Ramos (cell line): ENCODE measurements at regions not wholly inside any gene's neighbourhood (a gene's known extent, or its start where the extent isn't known, plus 50 kb on each side); places are given as distances from the start of the nearest gene placed in this dataset.

ENCODE experiments used
- in situ Hi-C: fragments of 300-500 bp; cut with MboI; formaldehyde crosslinking; loops from one replicate; pipeline ENCODE4 v1.14.3; 2022; ENCODE audit warnings: low sequenced_read_pairs; ENCODE audit not compliant: unreplicated experiment

DNA sequence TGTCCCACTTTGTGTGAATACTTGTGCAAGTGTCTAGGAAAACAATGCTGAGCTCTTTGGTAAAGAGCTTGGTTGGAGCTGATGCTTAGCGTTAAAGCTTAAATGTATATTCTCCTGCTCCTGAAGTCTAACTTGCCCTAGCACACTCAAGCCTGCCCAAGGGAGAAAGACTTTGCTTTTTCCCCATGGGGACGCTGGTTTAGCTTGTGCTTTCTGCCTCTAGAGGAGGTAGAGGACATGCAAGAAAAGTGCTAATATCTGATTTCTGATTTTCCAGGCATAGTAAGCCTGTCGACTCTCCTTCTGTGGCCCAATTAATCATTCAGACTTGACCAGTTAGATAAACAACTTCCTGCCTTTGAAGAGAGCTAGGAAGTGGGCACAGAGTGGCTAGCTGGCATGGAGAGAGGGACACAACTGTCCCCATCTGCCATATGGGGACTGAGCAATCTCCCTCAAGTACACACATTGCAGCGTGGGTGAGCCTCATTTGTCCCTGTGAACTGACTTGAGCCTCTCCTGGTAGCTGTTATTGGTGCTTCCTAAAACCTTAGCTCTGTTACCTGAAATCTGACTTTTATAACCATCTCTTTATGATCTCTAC is 348.4 kb downstream of the BRINP1 start:
- in situ Hi-C loops: no loop called here

DNA sequence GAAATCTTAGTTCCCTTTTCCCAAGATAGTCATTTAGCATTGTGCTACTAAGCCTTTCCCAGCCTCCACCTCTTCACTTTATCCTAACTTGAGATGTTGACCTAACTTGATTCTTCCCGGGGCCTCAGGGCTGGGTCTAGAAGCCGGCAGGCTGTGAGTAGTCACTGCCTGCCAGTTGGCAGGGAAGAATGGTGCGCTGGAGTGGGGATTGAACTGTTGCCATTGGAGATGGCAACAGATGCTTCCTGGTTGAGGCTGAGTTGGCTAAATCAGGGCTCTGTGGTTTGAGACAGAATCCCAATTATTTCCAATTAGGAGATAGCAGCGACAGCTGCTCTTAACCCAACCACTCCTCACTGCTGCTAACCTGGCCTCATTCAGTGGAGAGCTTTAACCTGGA is 343.1 kb downstream of the BRINP1 start:
- in situ Hi-C loops: no loop called here

DNA sequence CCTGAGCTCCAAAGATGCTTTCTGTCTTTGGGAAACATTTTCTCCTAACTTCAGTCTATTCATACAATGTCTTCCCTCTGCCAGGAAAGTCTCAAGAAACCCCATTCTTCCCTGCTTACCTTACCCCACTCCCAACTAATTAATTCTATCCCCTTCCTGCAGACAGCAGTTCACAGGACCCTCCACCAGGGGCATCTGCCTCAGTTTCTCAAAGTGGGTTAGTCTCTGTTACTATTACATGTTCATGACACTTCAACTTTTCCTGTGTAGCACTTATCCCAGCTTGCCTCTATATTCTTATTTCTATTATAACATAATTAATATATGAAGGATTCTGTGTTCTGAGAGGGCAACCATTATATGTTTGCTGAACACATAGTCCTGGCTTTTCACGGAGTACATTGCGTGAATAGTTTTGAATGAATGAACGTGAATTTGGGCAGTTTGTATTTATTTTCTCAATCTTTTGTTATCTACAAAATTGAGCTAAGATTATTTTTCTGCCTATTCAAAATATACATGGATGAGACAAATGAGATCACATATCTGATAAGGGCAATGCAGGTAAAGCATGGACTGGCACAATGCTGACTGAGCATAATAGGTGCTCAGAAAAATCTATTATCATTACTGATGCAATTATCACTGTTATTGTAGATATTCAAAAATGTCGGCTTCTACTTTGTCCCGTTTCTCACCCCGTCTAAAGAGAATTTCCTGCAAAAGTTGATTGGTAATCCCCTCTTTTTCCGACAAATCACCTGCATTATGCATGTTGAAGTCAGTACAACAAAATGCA is 341.1 kb downstream of the BRINP1 start:
- in situ Hi-C loops: no loop called here

DNA sequence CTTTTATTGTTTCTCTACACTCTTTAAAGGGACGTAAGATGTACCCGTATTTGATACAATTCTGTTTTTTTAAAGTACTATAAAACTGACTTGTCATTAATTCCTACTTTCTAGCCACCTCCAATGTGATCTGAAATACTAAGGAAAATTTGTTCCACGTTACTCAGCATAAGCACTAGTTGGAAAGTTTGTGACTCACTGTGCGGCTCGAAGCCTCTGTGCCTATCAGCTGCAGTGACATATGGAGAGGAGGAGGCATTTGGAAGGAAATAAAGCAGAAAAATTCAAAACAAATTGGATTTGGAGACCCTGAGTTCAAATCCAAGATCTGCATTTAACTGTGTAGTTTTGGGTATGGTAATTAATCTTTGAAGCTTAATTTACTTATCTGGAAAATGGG is 339.3 kb downstream of the BRINP1 start:
- in situ Hi-C loops: no loop called here

DNA sequence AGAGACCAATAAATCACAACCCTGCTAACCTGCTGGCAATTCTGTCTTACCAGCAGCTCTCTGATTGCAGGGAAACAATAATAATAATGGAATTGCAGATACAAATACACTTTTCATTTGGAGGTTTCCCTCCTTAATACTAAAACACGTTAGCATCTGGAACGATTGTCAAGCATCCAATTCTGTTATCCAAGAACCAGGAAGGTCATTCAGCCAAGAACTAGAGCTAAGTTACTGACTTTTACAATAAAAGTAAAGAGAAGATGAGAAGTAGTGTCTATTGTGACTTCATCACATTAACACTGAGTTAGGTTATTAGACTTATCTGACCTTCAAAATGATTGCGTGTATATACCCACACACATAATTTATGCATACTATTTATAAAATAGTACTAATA is 335.6 kb downstream of the BRINP1 start:
- in situ Hi-C loops: no loop called here

DNA sequence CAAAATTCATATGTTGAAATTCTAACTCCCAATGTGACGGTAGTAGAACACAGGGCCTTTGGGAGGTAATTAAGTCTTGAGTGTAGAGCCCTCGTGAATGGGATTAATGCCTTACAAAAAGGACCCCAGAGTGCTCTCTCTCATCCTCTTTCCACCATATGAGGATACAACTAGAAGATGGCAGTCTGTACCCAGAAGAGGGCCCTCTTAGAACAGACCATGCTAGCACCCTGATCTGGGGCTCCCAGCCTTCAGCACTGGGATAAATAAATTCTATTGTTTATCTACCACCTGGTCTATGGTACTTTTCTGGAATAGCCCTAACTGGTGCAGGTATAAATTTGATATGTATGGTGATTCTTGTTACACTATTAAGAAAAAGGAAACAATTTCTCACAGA is 332.3 kb downstream of the BRINP1 start:
- in situ Hi-C loops: no loop called here

DNA sequence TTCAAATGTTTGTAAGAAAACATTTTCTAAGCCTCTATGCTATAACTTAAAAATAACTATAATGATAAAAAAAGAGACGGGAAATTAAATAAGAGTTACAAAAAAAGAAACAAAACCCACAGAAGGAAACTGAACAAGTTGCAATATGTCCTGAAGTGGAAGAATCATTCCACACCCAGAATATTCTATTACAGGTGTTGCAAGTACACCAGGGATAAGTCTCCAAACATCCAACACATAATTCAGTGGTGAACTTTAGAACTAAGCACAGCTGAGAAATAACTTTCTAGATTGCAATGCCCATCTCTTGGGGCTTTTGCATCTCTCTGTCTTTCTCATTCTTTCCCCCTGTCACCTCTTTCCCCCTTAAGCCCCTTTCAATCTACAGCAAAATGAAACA is 325.2 kb downstream of the BRINP1 start:
- in situ Hi-C loops: no loop called here

DNA sequence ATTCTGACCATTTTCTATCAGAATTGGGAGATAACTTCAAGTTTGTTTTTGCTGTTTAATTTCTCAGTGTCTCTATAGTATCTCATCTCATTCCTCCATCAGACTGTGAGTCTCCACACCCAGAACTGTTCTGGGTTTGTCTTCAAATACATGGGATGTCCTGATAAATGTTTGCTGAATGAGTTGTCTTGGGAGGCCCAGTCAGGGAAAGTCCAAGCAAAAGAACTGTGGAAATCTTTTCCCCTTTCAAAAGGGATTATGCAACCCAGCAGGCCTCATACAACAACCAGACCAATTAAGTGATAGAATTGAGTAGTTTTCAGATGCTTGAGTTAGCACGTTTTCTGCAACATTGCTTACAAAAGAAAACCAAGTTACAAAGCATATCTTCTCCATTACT is 324.4 kb downstream of the BRINP1 start:
- in situ Hi-C loops: no loop called here

DNA sequence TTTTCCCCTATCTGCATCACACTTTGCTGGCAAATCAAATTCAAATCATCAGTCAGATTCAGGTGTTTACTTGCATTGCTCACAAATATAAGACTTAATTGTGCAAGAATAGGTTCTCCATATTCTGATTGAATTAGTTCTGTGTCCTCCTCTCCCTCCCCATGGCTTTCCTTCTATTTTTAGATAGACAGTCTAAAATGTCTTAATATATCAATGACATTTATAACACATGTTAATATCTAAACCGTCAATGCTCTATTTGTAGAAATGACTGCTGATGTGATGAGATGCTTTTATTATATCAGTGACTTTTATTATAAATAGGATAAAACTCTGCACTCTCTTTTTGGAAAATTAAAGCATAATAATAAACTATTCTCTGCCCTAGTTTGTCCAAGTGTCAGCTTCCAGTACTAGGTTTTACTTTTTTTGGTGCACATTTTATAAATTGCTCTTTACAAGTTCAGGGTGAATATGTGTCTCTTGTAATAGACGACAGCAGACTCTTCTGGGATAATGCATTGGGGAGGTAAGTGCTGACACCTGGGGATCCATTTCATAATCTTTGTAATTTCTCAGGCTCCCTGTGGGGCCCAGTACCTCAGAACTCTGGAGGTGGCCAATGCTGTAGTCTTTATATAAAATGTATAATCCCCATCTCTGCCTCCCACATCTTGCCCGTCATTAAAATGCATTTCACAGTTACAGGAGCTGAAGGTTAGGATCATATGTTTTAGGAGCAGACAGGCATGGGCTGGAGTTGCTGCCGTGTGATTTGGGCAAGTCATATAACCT is 321.5 kb downstream of the BRINP1 start:
- in situ Hi-C loops: no loop called here

DNA sequence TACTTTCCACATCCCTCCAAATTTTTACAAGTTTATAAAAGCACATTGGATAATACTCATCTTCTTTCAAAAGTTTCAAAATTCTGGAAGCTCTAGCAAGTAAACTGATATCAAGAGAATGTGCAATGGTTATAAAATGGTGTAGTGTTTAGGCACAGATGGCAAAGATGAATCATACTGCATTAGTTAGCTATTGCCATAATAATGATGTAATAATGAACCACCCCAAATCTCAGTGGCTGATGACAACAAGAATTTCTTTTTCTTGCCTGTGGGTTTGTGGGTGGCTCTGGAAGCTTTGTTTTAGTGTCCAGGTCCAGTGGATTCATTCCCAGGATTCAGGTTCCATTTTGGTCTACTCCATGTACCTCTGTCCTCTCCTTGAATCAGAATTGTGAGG is 319.0 kb downstream of the BRINP1 start:
- in situ Hi-C loops: no loop called here

DNA sequence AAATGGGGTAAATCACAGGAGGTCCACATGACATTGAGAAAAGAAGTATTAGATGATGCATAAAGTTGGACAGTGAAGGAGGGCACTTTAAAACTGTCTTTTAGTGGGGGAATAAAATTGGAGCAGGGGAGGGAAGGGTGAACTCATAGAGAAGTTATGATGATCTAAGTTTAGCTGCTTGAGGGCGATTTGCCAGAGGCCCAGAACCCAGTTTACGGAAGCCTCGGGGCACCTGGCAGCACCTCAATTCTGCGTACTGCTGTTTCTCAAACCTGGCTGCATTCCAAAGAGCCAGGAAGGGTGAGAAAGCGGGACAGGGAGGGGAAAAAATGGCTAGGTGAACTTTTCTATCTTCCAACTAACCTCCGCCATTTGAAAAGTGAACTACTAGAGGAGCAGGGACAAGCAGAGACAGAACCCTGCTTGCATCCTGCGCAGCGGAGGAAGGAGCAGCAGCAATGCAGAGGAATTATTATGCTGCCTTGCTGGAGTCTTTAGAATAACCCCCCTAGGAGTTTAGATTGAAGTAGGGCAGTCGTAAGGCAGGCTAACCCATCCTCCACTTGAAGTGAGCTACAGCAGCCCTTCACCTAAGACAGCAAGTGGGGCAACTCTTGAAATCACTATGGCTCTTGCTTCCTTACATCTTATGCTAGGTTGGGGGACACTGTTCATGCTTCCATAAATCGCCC is 316.8 kb downstream of the BRINP1 start:
- in situ Hi-C loops: no loop called here

DNA sequence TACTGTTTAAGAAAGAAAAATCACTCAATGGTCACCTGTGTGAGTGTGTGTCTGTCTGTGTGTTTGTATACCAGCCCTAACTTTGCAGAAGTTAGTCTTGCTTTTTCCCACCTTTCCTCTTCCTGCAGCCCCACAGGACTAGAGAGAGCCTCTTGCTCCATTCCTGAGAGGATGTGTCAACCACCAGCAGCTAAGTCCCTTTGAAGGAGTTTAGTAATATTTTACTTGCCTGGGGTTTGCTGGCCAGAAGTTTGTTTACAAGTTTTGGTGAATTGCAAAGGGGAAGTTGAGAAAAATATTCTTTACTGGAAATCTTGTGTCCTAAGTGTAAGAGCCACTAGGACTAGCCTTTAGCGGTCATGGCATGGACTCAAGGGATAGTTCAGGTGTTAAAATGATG is 316.2 kb downstream of the BRINP1 start:
- in situ Hi-C loops: no loop called here

DNA sequence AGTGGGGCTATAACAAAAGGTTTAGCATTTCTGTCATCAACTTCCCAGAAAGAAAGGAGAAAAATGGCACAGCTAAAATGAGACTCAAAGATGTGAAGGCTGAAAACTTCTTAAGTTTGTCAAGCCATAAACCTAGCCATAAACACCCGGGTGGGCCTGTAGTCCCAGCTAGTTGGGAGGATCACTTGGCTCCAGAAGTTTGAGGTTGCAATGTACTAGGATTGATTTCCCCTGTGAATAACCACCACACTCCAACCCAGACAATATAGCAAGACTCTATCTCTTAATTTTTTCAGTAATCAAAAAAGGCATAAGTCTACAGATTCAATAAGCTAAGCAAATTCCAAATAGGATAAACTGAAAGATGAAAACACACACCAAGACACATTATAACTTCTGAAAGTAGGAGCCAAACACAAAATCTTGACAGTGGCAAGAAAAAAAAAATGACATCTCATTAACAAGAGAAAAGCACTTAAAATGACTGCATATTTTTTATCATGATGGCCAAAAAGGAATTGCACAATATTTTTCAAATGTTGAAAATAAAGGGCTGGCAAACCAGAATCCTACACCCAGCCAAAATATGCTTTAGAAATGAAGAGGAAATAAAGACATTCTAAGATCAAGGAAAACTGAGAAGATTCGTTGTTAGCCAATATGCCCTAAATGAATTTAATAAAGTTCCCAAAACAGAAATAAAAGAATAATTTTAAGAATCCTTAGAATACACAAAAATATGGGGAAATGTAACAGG is 308.4 kb downstream of the BRINP1 start:
- in situ Hi-C loops: no loop called here

DNA sequence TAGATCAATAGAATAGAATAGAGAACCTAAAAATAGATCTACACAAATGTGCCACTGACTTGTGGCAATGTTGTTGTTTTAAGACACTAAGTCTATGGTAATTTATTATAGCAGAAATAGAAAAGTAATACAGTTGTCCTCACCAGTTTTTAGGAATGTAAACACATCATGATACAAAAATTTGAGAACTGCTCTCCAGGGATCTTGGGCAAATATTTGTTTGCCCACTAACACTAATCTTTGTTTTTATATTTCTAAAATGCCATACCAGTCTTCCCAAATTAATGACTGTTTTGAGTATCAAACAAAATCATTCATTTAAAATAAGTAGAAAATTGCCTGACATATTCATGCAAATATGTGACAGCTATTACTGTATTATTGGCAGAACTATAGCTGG is 297.6 kb downstream of the BRINP1 start:
- in situ Hi-C loops: no loop called here

DNA sequence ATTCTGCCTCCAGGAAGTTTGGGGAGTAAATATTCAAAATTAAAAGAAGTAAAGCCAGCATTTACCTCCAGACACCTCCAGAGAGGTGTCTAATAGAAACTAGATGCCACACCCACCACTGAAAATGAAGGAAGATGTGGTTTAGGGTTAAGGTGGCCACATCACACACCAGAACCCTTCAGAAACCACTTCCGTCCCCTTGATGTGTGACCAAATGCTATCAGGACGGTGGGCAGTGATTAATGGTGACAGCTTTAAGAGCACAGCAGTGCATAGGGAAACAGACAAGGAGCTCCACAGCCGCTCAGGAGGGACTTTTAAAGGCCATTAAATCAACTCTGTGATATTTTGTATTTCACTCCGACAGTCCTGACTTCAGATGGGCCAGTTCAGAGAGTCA is 295.2 kb downstream of the BRINP1 start:
- in situ Hi-C loops: no loop called here

DNA sequence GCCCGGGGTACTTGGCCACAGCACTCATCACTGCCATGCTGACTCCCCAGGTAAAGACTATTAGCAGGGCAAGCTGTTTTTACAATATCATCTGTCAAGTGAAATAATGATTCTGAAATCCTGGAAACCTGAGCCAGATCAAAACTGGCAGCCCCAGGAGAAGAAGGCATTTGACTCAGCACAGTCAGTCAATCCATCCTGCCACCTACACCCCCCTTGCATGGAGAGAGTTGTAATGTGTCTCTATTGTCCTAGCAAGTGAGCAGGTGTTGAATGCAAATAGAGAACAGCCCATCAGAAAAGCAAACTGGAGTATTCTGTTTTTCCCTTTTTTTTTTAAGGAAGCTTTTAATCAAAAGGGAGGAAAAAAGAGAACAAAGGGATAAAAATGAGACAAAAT is 291.2 kb downstream of the BRINP1 start:
- in situ Hi-C loops: no loop called here

DNA sequence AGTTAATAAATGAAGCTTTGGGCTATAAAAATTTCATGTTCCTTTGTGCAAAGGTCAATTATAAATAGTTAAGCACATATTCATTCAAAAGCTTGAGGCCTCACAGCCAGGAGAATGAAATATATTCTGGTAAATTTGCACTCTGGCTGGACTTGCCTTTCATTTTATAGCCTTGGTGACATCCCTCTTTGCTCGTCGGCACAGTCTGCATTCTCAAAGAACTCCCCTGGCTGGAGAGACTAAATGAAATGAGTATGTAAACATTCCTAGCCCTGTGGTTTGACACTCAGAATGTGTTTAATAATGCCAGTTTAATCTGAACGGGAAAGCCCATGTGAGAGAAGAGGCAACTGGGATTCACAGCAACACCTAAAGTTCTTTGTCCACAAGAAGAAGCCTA is 285.6 kb downstream of the BRINP1 start:
- in situ Hi-C loops: no loop called here

DNA sequence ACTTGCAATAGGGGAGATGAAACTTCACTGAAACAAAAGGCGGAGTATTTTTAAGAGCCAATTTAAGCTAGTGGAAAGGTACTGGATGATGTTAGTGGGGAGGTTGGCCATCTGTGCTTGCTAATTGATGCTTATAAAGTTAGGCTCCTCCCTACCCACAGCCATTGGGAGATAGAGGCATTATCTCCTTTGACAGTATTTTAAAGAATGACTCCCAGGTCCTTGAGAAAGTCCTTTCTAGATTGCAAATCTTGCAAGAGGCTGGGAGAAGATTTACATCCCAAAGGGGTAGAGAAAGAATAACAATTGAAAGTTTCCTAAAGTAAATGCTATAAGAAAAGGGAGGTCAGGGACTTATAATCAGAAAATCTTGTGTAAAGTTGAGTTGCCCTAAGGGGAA is 282.6 kb downstream of the BRINP1 start:
- in situ Hi-C loops: no loop called here

DNA sequence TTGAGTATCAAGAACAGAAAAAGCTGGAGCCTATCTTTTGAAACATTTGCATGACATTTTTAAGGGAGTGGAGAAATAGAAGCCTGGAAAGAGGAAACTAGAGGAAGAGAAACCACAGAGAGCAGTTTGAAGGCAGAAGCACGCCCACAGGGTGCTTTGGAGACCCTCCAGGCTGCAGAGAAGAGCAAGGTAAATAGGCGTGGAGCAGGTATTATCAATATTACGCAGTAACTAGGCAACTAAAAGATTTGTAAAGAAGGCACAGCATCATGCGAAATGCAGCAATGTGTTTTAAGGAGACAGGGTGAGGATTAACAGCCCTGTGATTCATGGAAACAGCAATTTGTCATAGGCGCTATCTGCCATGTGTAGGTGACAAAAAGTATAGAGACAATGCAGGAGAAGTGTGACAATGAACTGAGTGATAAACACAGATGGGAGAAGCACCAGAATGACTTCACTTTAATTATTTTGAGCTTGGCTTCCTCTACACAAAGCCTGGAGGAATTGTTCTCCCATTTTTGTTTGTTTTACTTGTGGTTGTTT is 281.2 kb downstream of the BRINP1 start:
- in situ Hi-C loops: no loop called here

DNA sequence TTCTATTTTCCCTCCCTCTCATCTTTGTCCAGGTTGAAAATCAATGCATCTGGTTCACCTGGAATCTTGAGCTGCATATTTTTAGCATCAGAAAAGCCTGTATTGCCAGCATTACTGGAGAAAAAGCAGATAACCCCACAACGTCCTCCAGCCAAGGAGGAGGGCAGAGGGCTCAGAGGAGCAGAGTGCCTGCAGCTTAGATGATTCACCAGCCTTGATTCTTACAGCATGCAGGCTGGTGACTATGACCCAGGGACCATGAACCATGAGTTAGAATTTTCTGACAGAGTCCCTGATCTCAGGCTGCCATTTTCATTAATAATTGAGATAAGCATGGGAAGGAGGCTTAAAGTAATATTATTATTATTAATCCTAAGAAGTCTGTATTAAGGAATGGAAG is 278.2 kb downstream of the BRINP1 start:
- in situ Hi-C loops: no loop called here
